A673 (cell line): ENCODE measurements at regions not wholly inside any gene's neighbourhood (a gene's known extent, or its start where the extent isn't known, plus 50 kb on each side); places are given as distances from the start of the nearest gene placed in this dataset.
"Not testable (repeated sequence)": the region's sequence is repeated elsewhere in the genome, so short reads cannot be mapped to it uniquely, and the experiment has no call there.

Experiments used
- BruUV-seq: library from RNA; stranded (reverse); fragments of 400-500 nt; replicated peaks from 2 replicates; lab custom pipeline; 2021; lab: Mats Ljungman, UMichigan
- CTCF ChIA-PET: fragments of 300-600 bp; sonication (Branson Sonifier 250); formaldehyde crosslinking; loops from one replicate; lab custom pipeline; 2022; ENCODE audit warnings: antibody characterized with exemption; lab: Charles Lee
- POLR2A ChIA-PET: fragments of 300-600 bp; sonication (Branson Sonifier 250); formaldehyde crosslinking; loops from one replicate; lab custom pipeline; 2022; ENCODE audit warnings: antibody characterized with exemption; ENCODE audit not compliant: low non-redundant PET; lab: Charles Lee
- DNase-seq: peaks from one replicate; pipeline ENCODE4 v3.0.0-alpha.2; 2015; ENCODE audit warnings: low spot score
- H3K27ac ChIP-seq: fragments of 200-600 bp; sonication (generic); 2 replicates; pipeline ENCODE4 v1.5.1; 2016; ENCODE audit warnings: mixed run types, low read depth, mild to moderate bottlenecking, mixed read lengths, antibody characterized with exemption, low read length; ENCODE audit not compliant: poor library complexity, severe bottlenecking
- H3K27me3 ChIP-seq: fragments of 200-600 bp; sonication (generic); replicated peaks from 2 replicates; pipeline ENCODE4 v1.6.1; 2017; ENCODE audit warnings: mixed run types, low read depth, mild to moderate bottlenecking, mixed read lengths, antibody characterized with exemption, low read length; ENCODE audit not compliant: insufficient read depth, poor library complexity
- H3K36me3 ChIP-seq: fragments of 200-600 bp; sonication (generic); 2 replicates; pipeline ENCODE4 v1.6.1; 2016; ENCODE audit warnings: mixed run types, mild to moderate bottlenecking, mixed read lengths, antibody characterized with exemption, low read length; ENCODE audit not compliant: insufficient read depth, poor library complexity, severe bottlenecking
- H3K4me1 ChIP-seq: fragments of 200-600 bp; sonication (generic); 2 replicates; pipeline ENCODE4 v1.6.1; 2017; ENCODE audit warnings: mixed run types, mild to moderate bottlenecking, mixed read lengths, antibody characterized with exemption, low read length; ENCODE audit not compliant: insufficient read depth, poor library complexity, severe bottlenecking
- H3K4me3 ChIP-seq: fragments of 200-600 bp; sonication (generic); 2 replicates; pipeline ENCODE4 v1.5.1; 2016; ENCODE audit warnings: low read depth, mixed run types, mild to moderate bottlenecking, mixed read lengths, low read length; ENCODE audit not compliant: poor library complexity, severe bottlenecking
- H3K9me3 ChIP-seq: fragments of 200-600 bp; sonication (generic); 2 replicates; pipeline ENCODE4 v1.6.1; 2016; ENCODE audit warnings: mixed run types, low read depth, mild to moderate bottlenecking, mixed read lengths, antibody characterized with exemption, low read length; ENCODE audit not compliant: poor library complexity, severe bottlenecking
- EZH2 ChIP-seq: fragments of 200-600 bp; sonication (generic); IDR thresholded peaks from 2 replicates; pipeline ENCODE4 v1.6.1; 2017; ENCODE audit warnings: borderline replicate concordance, low read depth, mild to moderate bottlenecking, mixed read lengths, antibody characterized with exemption, low read length; ENCODE audit not compliant: poor library complexity, severe bottlenecking
- intact Hi-C: fragments of 100-400 bp; cut with micrococcal nuclease; formaldehyde crosslinking; loops from one replicate; pipeline ENCODE4 v1.10.0; 2022; ENCODE audit not compliant: unreplicated experiment
- TF ChIP-seq, protein P1 (sequence below): fragments of 300-800, 200-600 bp; sonication (generic); conservative IDR thresholded peaks from 2 replicates; pipeline ENCODE4 v1.5.1; 2017; ENCODE audit warnings: low read depth, mild to moderate bottlenecking, antibody characterized with exemption, low read length, moderate library complexity, mixed read lengths

DNA sequence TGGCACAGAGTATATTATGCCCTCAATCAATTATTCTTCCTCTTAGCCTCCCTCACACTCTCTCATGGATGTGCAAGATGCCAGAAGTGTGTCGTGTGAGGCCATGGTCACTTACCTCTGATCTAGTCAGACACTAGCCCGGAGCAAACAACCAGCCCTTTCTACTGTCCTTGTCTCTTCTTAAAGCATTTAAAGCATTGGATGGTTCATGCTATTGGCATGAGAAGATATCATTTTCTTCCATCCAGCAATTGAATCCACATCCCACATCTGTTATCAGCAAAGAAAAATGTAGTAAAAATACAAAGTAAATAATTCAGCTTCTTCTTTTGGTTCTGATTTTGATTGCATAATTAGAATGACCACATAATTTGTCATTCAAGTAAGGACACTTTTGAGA lies 267.2 kb upstream of the ACO1 start:
- intact Hi-C loops = no loop called here
- Histone ChIP-seq H3K4me3 (no peak overlapping the region), H3K27ac (no peak overlapping the region), H3K4me1 (no peaks in the 10 kb centered on the region), H3K27me3 (no peaks in the 10 kb centered on the region), H3K9me3 (no peaks in the 10 kb centered on the region), H3K36me3 (no peaks in the 10 kb centered on the region)
- ChIA-PET CTCF (no interaction called here), POLR2A (no interaction called here)
- TF ChIP-seq EZH2 = no peak
- TF ChIP-seq, protein P1, sequence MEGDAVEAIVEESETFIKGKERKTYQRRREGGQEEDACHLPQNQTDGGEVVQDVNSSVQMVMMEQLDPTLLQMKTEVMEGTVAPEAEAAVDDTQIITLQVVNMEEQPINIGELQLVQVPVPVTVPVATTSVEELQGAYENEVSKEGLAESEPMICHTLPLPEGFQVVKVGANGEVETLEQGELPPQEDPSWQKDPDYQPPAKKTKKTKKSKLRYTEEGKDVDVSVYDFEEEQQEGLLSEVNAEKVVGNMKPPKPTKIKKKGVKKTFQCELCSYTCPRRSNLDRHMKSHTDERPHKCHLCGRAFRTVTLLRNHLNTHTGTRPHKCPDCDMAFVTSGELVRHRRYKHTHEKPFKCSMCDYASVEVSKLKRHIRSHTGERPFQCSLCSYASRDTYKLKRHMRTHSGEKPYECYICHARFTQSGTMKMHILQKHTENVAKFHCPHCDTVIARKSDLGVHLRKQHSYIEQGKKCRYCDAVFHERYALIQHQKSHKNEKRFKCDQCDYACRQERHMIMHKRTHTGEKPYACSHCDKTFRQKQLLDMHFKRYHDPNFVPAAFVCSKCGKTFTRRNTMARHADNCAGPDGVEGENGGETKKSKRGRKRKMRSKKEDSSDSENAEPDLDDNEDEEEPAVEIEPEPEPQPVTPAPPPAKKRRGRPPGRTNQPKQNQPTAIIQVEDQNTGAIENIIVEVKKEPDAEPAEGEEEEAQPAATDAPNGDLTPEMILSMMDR = no peak
- BruUV-seq = no TSS peak
- DNase-seq = no peak

DNA sequence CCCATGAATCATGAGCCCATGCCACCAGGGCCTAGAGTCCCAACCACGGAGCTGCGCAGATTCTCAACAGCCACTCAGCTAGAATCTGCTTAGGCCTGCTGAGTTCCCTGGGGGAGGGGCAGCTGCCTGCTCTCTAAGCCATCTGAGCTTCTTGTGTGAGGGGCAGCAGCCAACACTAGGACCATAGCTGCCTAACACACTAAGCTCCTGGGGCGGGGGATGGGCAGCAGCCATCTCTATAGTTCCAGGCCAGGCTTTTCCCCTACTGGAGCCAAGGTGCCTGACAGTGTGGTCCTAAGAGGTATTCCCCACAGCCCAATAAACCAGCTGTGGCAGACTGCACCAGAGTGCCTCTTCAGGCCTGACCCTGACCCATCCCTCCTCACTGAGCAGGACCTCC lies 255.9 kb upstream of the ACO1 start:
- DNase-seq = no peak
- TF ChIP-seq EZH2 = no peak
- Histone ChIP-seq H3K27ac (no peak overlapping the region), H3K4me3 (no peak overlapping the region), H3K36me3 (no peaks in the 10 kb centered on the region), H3K27me3 (no peaks in the 10 kb centered on the region), H3K9me3 (no peaks in the 10 kb centered on the region), H3K4me1 (no peaks in the 10 kb centered on the region)
- no TSS peak for BruUV-seq
- intact Hi-C loops = no loop called here
- ChIA-PET POLR2A (no interaction called here), CTCF (no interaction called here)

DNA sequence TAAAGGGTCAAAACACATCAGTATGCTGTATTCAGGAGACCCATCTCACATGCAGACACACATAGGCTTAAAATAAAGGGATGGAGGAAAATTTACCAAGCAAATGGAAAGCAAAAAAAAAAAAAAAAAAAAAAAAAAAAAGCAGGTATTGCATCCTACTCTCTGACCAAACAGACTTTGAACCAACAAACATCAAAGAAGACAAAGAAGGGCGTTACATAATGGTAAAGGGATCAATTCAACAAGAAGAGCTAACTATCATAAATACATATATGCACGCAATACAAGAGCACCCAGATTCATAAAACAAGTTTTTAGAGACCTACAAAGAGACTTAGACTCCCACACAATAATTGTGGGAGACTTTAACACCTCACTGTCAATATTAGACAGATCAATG lies 253.7 kb upstream of the ACO1 start:
- H3K4me3 ChIP-seq, H3K27ac ChIP-seq, H3K4me1 ChIP-seq, H3K27me3 ChIP-seq, DNase-seq, H3K9me3 ChIP-seq, POLR2A ChIA-PET, BruUV-seq, H3K36me3 ChIP-seq, intact Hi-C loops, CTCF ChIA-PET: not testable (repeated sequence)

DNA sequence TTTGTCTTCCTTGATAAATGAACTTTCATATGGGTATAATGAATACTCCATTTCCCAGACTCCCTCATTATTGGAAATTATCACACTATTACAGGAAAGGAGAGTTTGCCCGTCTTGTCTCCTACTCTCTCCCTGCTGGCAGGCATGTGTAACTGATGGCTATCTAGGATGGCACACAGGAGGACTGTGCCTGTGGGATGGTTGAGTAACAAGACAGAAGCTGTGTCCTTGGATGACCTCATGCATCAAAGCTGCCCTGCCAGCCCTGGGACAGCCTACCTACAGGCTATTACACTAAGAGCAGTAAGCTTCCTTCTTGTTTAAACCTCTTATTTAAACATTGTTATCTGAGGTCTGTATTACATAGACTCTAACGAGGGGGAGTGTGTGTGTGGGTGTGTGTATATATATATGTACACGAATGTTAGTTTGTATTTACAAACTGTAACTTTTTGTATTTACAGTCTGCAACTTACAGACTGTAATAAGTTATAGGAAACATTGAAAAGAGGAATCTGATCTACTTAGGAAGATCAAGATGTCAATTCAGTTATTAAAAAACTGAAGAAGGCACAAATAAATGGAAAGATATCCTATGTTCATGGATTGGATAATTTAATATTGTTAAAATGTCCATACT lies 247.6 kb upstream of the ACO1 start:
- Histone ChIP-seq H3K27me3 (peaks cover 8% of the 10 kb centered on the region), H3K9me3 (no peaks in the 10 kb centered on the region), H3K4me3 (no peak overlapping the region), H3K36me3 (no peaks in the 10 kb centered on the region), H3K27ac (no peak overlapping the region), H3K4me1 (no peaks in the 10 kb centered on the region)
- CTCF ChIA-PET = no interaction called here
- POLR2A ChIA-PET = no interaction called here
- no TSS peak for BruUV-seq
- intact Hi-C loops = no loop called here
- peak; percentile 2 for DNase-seq
- TF ChIP-seq, protein P1 = no peak
- TF ChIP-seq EZH2 = no peak
